Mammary epithelial cell (primary cell): ENCODE measurements at regions not wholly inside any gene's neighbourhood (a gene's known extent, or its start where the extent isn't known, plus 50 kb on each side); places are given as distances from the start of the nearest gene placed in this dataset.

Experiments
- EZH2 ChIP-seq: IDR thresholded peaks from 2 replicates; pipeline ENCODE4 v1.6.1; 2012; ENCODE audit warnings: low read length, inconsistent platforms, borderline replicate concordance
- TF ChIP-seq, protein P1 (sequence below), 2 donors: IDR thresholded peaks in 1 of 2; conservative IDR thresholded peaks in 1 of 2; 2 replicates each; pipeline ENCODE4 v1.5.1; 2011 to 2012; ENCODE audit warnings: inconsistent platforms in 2 of 2, low read length in 2 of 2, mild to moderate bottlenecking in 2 of 2, control low read depth in 1 of 2, low read depth in 1 of 2; ENCODE audit not compliant: insufficient read depth in 1 of 2; ENCODE audit errors: extremely low read depth in 1 of 2

- TF ChIP-seq, protein P1, sequence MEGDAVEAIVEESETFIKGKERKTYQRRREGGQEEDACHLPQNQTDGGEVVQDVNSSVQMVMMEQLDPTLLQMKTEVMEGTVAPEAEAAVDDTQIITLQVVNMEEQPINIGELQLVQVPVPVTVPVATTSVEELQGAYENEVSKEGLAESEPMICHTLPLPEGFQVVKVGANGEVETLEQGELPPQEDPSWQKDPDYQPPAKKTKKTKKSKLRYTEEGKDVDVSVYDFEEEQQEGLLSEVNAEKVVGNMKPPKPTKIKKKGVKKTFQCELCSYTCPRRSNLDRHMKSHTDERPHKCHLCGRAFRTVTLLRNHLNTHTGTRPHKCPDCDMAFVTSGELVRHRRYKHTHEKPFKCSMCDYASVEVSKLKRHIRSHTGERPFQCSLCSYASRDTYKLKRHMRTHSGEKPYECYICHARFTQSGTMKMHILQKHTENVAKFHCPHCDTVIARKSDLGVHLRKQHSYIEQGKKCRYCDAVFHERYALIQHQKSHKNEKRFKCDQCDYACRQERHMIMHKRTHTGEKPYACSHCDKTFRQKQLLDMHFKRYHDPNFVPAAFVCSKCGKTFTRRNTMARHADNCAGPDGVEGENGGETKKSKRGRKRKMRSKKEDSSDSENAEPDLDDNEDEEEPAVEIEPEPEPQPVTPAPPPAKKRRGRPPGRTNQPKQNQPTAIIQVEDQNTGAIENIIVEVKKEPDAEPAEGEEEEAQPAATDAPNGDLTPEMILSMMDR (conservative IDR thresholded peaks at IDR 0.05 in 1 of 2, IDR thresholded peaks at IDR 0.05 in 1 of 2; ENCODE audit: extremely low read depth in 1 of 2, insufficient read depth in 1 of 2, low read depth in 1 of 2, low read length in 2 of 2): no peak
- TF ChIP-seq EZH2: no peak
Measured at GRCh38 chr15:69941301-69941605, 156.5 kb downstream of the TLE3 start.
